ENCODE measurements at regions not wholly inside any gene's neighbourhood (a gene's known extent, or its start where the extent isn't known, plus 50 kb on each side); places are given as distances from the start of the nearest gene placed in this dataset.
"Not testable (repeated sequence)": the region's sequence is repeated elsewhere in the genome, so short reads cannot be mapped to it uniquely, and the experiment has no call there.

- no peaks in the 10 kb centered on the region; the same call in 1 of the 2 replicates for H3K36me3 ChIP-seq
- no peak overlapping the region for H3K4me3 ChIP-seq
- no peak for DNase-seq
- H3K9me3 ChIP-seq, result no peaks in the 10 kb centered on the region
- H3K27me3 ChIP-seq, result no peaks in the 10 kb centered on the region
Observed at GRCh38 chr5:179464631-179465030, 85.7 kb upstream of the RUFY1 start.

DNA sequence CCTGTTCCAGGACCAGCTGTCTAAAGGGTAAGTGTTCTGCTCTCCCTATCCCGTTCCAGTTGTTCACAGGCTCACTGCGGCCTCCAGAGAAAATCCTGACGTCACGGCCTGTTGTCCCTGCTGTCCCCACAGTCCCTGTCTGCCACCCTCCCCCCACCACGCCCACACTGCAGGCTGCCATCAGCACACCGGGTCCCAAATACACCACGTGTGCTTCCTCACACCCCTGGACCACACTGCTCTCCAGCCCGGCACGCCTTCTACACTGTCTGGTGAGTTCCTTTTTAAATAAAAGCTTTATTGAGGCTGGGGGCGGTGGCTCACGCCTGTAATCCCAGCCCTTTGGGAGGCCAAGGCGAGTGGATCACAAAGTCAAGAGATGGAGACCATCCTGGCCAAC lies 88.3 kb upstream of the RUFY1 start:
- Histone ChIP-seq H3K36me3 (no peaks in the 10 kb centered on the region; the same call in 1 of the 2 replicates), H3K27me3 (peaks cover 5% of the 10 kb centered on the region; the same call in 1 of the 2 replicates), H3K4me3 (no peak overlapping the region), H3K9me3 (peaks cover 2% of the 10 kb centered on the region; the same call in 1 of the 2 replicates)
- DNase-seq, result no peak

GRCh38 chr5:179461576-179461975 lies 88.8 kb upstream of the RUFY1 start:
- Histone ChIP-seq H3K36me3 (no peaks in the 10 kb centered on the region; the same call in 1 of the 2 replicates), H3K9me3 (peaks cover 3% of the 10 kb centered on the region; the same call in 1 of the 2 replicates), H3K4me3 (no peak overlapping the region), H3K27me3 (peaks cover 5% of the 10 kb centered on the region; the same call in 1 of the 2 replicates)
- DNase-seq, result no peak

- no peak for DNase-seq
- Histone ChIP-seq H3K4me3 (no peak overlapping the region), H3K27me3 (peaks cover 5% of the 10 kb centered on the region; the same call in 1 of the 2 replicates), H3K9me3 (peaks cover 7% of the 10 kb centered on the region; the same call in 1 of the 2 replicates), H3K36me3 (no peaks in the 10 kb centered on the region; the same call in 1 of the 2 replicates)
Observed at GRCh38 chr5:179459771-179460170, 90.6 kb upstream of the RUFY1 start.

GRCh38 chr5:179457612-179458011 lies 92.7 kb upstream of the RUFY1 start:
- H3K36me3 ChIP-seq, result no peaks in the 10 kb centered on the region; the same call in 1 of the 2 replicates

GRCh38 chr5:179456075-179456474 lies 94.3 kb upstream of the RUFY1 start:
- not testable (repeated sequence) for H3K9me3 ChIP-seq, DNase-seq, H3K4me3 ChIP-seq, H3K27me3 ChIP-seq, H3K36me3 ChIP-seq

More at GRCh38 chr5:179457612-179458011, 92.7 kb upstream of the RUFY1 start:
- DNase-seq, result no peak
- H3K9me3 ChIP-seq, result peaks cover 7% of the 10 kb centered on the region; the same call in 1 of the 2 replicates
- H3K27me3 ChIP-seq, result peaks cover 5% of the 10 kb centered on the region; the same call in 1 of the 2 replicates
- no peak overlapping the region for H3K4me3 ChIP-seq

DNA sequence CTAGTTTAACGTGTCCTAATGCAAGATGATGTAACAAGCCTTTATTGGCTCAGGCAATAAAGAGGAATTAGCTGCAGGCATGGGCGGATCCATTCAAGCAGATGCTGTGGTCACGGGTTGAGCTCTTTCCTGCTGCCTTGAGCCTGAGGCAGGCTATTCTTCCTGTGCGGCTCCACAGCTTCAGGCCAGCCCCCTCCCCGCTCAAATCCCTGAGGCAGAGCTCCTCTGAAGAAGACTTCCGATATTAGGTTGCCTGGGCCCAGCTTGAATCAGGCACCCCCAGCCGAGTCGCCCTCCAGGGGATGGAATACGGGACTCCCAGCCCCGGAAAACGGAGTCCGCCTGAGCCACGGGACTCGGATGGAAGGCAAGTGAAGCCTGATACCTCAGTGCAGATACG lies 95.0 kb upstream of the RUFY1 start:
- Histone ChIP-seq H3K9me3 (peaks cover 12% of the 10 kb centered on the region; the same call in 1 of the 2 replicates), H3K36me3 (no peaks in the 10 kb centered on the region), H3K27me3 (peaks cover 5% of the 10 kb centered on the region; the same call in 1 of the 2 replicates), H3K4me3 (no peak overlapping the region)
- DNase-seq, result no peak

GRCh38 chr5:179454356-179454755 lies 96.0 kb upstream of the RUFY1 start:
- Histone ChIP-seq H3K4me3 (no peak overlapping the region), H3K36me3 (no peaks in the 10 kb centered on the region), H3K27me3 (peaks cover 5% of the 10 kb centered on the region; the same call in 1 of the 2 replicates), H3K9me3 (peaks cover 14% of the 10 kb centered on the region; the same call in 1 of the 2 replicates)
- DNase-seq, result no peak

DNA sequence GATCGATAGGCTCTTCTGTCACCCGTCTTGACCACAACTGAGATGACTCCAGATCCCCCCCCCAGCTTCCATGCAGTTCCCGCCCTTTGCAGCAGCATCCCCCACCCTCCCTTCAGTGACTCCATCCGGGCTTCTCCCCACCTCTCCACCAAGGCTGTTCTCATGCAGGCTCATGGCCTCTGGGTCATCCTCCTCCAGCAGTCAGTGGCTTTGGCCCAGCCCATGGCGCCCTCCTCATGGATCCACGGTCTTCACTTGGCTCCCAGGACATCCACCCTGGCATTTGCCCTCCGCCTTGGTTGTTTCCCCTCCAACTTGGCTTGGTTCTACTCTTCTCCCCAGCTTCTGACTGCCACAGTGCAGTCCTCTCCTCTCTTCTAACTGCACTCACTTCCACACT lies 96.7 kb upstream of the RUFY1 start:
- Histone ChIP-seq H3K4me3 (no peak overlapping the region), H3K36me3 (no peaks in the 10 kb centered on the region), H3K27me3 (no peaks in the 10 kb centered on the region), H3K9me3 (peaks cover 14% of the 10 kb centered on the region; the same call in 1 of the 2 replicates)
- no peak for DNase-seq

DNA sequence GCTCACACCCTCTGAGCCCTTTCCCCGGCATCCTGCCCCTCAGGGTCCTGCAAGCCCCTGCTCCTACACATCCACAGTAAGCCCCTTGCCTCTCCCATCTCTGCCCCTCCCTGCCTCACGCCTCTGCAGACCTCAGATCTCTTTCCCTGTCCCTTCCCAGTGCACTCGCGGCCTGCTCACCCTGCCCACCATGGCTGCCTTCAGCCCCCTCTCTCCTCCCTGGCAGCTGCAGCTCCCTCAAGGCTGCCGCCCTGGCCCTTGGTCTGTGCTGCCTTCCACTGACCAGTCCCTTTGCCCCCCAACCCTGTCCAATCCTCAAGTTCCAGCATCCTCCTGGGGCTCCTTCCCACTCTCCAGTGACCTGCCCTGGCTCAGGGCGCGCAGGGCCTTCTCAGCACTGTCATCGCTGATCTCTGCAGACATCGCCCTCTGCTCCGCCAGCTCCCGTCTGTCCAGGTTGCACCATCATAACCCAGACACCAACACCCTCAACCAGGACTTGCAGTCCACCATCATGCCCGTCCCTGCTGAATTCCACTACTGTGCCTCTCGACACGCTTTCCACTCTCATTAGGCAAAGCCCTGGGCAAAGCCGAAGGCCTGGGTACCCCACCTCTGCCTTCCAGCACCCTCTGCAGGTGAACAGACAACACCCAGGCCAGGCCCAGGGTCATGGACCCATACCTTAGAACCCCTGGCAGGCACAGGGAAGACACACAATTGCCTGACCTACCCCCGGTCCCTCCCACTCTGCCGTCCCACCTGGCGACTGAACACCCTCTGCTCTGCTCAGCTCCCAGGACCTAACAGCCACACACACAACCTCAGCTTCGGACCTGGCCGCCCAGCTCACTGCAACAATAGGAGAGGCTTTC lies 97.8 kb upstream of the RUFY1 start:
- Histone ChIP-seq H3K9me3 (peaks cover 14% of the 10 kb centered on the region; the same call in 1 of the 2 replicates), H3K4me3 (no peak overlapping the region), H3K36me3 (no peaks in the 10 kb centered on the region), H3K27me3 (no peaks in the 10 kb centered on the region)
- DNase-seq, result no peak

DNA sequence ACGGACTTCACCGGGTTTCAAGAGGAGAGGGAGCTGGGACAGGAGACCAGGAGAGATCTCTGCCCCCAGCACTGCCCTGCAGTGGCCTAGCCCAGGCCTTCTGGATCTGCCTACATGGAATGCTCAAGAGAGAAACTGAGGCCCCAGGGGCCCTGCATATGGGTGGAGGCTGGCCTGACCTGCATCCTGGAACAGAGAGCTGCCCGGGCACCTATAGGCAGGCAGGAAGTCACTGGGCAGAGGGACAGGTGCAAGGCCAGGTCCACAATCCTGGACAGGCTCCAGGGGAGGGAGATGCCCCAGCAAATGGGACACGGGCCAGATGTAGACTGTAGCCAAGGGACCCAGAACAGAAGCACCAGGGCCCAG lies 98.5 kb upstream of the RUFY1 start:
- Histone ChIP-seq H3K9me3 (peaks cover 12% of the 10 kb centered on the region; the same call in 1 of the 2 replicates), H3K4me3 (no peak overlapping the region), H3K27me3 (no peaks in the 10 kb centered on the region), H3K36me3 (no peaks in the 10 kb centered on the region)
- no peak for DNase-seq

DNA sequence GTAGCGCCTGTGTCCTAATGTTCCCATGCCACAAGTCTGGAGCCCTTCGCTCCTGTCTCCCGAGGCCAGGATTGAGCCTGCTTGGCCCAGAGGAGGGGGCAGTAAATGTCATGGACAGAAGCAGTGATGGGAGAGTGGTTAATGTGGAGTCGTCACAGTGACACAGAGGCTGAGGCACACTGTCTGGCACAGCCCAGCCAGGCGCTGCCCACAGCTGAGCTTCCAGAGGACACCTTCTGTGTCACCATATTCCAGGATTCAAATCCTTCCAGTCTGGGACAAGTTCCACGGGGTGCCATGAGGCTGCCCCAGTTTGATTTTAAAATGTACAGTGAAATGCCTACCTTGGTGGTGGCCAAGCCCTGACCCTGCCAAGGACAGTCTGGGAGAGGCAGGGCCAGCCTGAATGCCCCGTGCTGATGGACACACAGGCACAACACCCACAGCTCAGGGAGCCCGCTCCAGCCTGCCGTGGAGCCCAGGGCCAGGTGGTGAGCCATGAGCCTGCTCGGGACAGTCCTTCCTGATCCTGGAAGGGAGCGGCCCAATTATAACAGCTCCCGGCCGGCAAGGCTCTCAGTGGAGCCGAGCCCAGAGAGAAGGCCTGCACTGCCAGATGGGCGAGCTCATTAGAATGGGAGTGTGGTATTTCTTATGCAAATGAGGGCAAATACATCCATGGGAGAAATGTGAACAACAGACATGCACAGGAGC lies 99.1 kb upstream of the RUFY1 start:
- Histone ChIP-seq H3K36me3 (no peaks in the 10 kb centered on the region), H3K9me3 (peaks cover 7% of the 10 kb centered on the region; the same call in 1 of the 2 replicates), H3K4me3 (no peak overlapping the region), H3K27me3 (peaks cover under 1% of the 10 kb centered on the region; the same call in 1 of the 2 replicates)
- DNase-seq, result no peak

GRCh38 chr5:179449950-179450349 lies 100.4 kb upstream of the RUFY1 start:
- H3K27me3 ChIP-seq, DNase-seq, H3K4me3 ChIP-seq, H3K36me3 ChIP-seq, H3K9me3 ChIP-seq: not testable (repeated sequence)

- not testable (repeated sequence) for H3K36me3 ChIP-seq, H3K4me3 ChIP-seq, H3K27me3 ChIP-seq, DNase-seq, H3K9me3 ChIP-seq
Observed at GRCh38 chr5:179448282-179448681, 102.1 kb upstream of the RUFY1 start.

DNA sequence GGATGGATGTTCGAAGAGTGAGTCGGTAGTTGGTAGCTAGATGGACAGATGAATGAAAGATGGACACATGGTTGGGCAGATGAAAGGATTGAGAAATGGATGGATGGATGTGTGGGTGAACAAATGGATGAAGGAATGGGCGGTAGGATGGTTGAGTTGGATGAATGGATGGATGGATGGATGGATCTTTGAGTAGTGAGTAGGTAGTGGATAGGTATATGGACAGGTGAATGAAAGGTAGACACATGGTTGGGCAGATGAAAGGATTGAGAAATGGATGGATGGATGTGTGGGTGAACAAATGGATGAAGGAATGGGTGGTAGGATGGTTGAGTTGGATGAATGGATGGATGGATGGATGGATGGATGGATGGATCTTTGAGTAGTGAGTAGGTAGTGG lies 97.0 kb upstream of the ADAMTS2 start:
- H3K9me3 ChIP-seq, H3K27me3 ChIP-seq, H3K4me3 ChIP-seq, H3K36me3 ChIP-seq, DNase-seq: not testable (repeated sequence)

- H3K36me3 ChIP-seq, result no peaks in the 10 kb centered on the region
- H3K27me3 ChIP-seq, result no peaks in the 10 kb centered on the region
- H3K4me3 ChIP-seq, result no peak overlapping the region
- no peak for DNase-seq
- H3K9me3 ChIP-seq, result no peaks in the 10 kb centered on the region; the same call in 1 of the 2 replicates
Observed at GRCh38 chr5:179439181-179439985, 94.1 kb upstream of the ADAMTS2 start.

All from MG63 (cell line).